OCI-LY3 (cell line): ENCODE measurements at regions not wholly inside any gene's neighbourhood (a gene's known extent, or its start where the extent isn't known, plus 50 kb on each side); places are given as distances from the start of the nearest gene placed in this dataset.

Source experiments
- H2AFZ ChIP-seq: fragments of 200-600, 300-600 bp; shearing (Covaris generic); 2 replicates; pipeline ENCODE4 v1.6.0; 2014; ENCODE audit warnings: antibody characterized with exemption, low read depth, low read length
- H3K27ac ChIP-seq: fragments of 200-600, 300-600 bp; sonication (generic); 2 replicates; pipeline ENCODE4 v1.5.1; 2014; ENCODE audit warnings: mild to moderate bottlenecking, low read length, moderate library complexity, mixed read lengths
- H3K27me3 ChIP-seq: fragments of 200-600, 300-600 bp; sonication (generic); 2 replicates; pipeline ENCODE4 v1.6.1; 2014; ENCODE audit warnings: low read depth, low read length, mixed read lengths
- H3K36me3 ChIP-seq: fragments of 200-600, 300-600 bp; sonication (generic); replicated peaks from 2 replicates; pipeline ENCODE3; 2014; ENCODE audit warnings: low read depth, low read length, mixed read lengths
- H3K4me1 ChIP-seq: fragments of 300-600, 200-600 bp; sonication (generic); 2 replicates; pipeline ENCODE4 v1.6.1; 2014; ENCODE audit warnings: low read length, mixed read lengths
- H3K4me2 ChIP-seq: fragments of 200-600, 300-600 bp; sonication (generic); 2 replicates; pipeline ENCODE4 v1.6.1; 2014; ENCODE audit warnings: low read length, mixed read lengths
- H3K4me3 ChIP-seq: fragments of 300-600, 200-600 bp; sonication (generic); 2 replicates; pipeline ENCODE4 v1.5.1; 2014; ENCODE audit warnings: antibody characterized with exemption, mild to moderate bottlenecking, low read length, moderate library complexity
- H3K79me2 ChIP-seq: fragments of 300-600, 200-600 bp; shearing (Covaris generic); 2 replicates; pipeline ENCODE4 v1.6.1; 2014; ENCODE audit warnings: mild to moderate bottlenecking, low read length, mixed read lengths
- H3K9ac ChIP-seq: fragments of 300-600, 200-600 bp; shearing (Covaris generic); 2 replicates; pipeline ENCODE4 v1.6.0; 2014; ENCODE audit warnings: mild to moderate bottlenecking, low read length, moderate library complexity
- H3K9me3 ChIP-seq: fragments of 200-600, 300-600 bp; shearing (Covaris generic); 2 replicates; pipeline ENCODE4 v1.6.1; 2014; ENCODE audit warnings: low read length, mixed read lengths; ENCODE audit not compliant: insufficient read depth
- H4K20me1 ChIP-seq: fragments of 200-600, 300-600 bp; sonication (generic); 2 replicates; pipeline ENCODE4 v1.6.1; 2016; ENCODE audit warnings: low read length, mixed read lengths; ENCODE audit not compliant: insufficient read depth
- EZH2phosphoT487 ChIP-seq: fragments of 200-600 bp; shearing (Covaris generic); IDR thresholded peaks from 2 replicates; pipeline ENCODE4 v1.6.1; 2018; ENCODE audit warnings: antibody characterized with exemption, mixed run types, low read depth
- TF ChIP-seq, protein P1 (sequence below): fragments of 200-600, 300-600 bp; sonication (generic); IDR thresholded peaks from 2 replicates; pipeline ENCODE4 v1.5.1; 2014; ENCODE audit warnings: antibody characterized with exemption, low read length, low read depth

DNA sequence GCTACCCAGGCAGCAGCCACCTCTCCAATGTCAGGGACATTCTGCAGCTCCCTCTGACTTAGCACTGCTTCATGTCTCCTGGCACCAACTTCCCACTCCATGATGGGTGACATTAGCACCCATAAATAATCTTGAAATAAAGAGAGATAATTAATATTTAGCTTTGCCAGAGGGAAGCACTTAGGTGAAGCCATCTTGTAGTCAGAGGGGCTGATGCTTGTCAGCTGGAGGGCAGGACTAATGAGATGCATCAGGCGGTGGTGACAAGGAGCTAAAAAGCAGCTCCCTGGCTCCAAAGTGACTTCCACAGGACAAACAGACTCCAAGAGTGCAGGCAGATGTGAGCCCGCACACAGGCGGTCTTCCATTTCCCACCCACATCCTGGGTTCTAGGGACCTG, 153.0 kb upstream of the ID2 start:
- Histone ChIP-seq H3K27ac (no peak overlapping the region), H3K9ac (no peak overlapping the region), H3K4me1 (peaks cover 57% of the 10 kb centered on the region), H3K27me3 (no peaks in the 10 kb centered on the region), H3K4me2 (no peak overlapping the region), H3K79me2 (no peaks in the 10 kb centered on the region), H3K4me3 (no peak overlapping the region), H4K20me1 (no peaks in the 10 kb centered on the region), H3K9me3 (peaks cover 11% of the 10 kb centered on the region), H2AFZ (no peak overlapping the region), H3K36me3 (peaks cover 18% of the 10 kb centered on the region)
- no peak for TF ChIP-seq EZH2phosphoT487
- TF ChIP-seq, protein P1, sequence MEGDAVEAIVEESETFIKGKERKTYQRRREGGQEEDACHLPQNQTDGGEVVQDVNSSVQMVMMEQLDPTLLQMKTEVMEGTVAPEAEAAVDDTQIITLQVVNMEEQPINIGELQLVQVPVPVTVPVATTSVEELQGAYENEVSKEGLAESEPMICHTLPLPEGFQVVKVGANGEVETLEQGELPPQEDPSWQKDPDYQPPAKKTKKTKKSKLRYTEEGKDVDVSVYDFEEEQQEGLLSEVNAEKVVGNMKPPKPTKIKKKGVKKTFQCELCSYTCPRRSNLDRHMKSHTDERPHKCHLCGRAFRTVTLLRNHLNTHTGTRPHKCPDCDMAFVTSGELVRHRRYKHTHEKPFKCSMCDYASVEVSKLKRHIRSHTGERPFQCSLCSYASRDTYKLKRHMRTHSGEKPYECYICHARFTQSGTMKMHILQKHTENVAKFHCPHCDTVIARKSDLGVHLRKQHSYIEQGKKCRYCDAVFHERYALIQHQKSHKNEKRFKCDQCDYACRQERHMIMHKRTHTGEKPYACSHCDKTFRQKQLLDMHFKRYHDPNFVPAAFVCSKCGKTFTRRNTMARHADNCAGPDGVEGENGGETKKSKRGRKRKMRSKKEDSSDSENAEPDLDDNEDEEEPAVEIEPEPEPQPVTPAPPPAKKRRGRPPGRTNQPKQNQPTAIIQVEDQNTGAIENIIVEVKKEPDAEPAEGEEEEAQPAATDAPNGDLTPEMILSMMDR, result no peak

- Histone ChIP-seq H3K9me3 (peaks cover 11% of the 10 kb centered on the region), H4K20me1 (no peaks in the 10 kb centered on the region), H3K27ac (no peak overlapping the region), H2AFZ (no peak overlapping the region), H3K36me3 (peaks cover 18% of the 10 kb centered on the region), H3K4me3 (no peak overlapping the region), H3K4me2 (no peak overlapping the region), H3K9ac (no peak overlapping the region), H3K79me2 (no peaks in the 10 kb centered on the region), H3K4me1 (peaks cover 57% of the 10 kb centered on the region), H3K27me3 (no peaks in the 10 kb centered on the region)
- TF ChIP-seq, protein P1, result no peak
- no peak for TF ChIP-seq EZH2phosphoT487
Observed at GRCh38 chr2:8529706-8530277, 152.1 kb upstream of the ID2 start.

GRCh38 chr2:8531481-8531880, 150.4 kb upstream of the ID2 start:
- no peak overlapping the region for H3K4me2 ChIP-seq
- no peak overlapping the region for H3K4me3 ChIP-seq
- H3K27ac ChIP-seq, result no peak overlapping the region
- peaks cover 11% of the 10 kb centered on the region for H3K9me3 ChIP-seq
- peaks cover 25% of the 10 kb centered on the region for H3K36me3 ChIP-seq
- no peaks in the 10 kb centered on the region for H4K20me1 ChIP-seq
- no peak overlapping the region for H3K9ac ChIP-seq
- no peak overlapping the region for H2AFZ ChIP-seq
- H3K4me1 ChIP-seq, result peaks cover 57% of the 10 kb centered on the region
- no peaks in the 10 kb centered on the region for H3K79me2 ChIP-seq
- no peaks in the 10 kb centered on the region for H3K27me3 ChIP-seq
- TF ChIP-seq, protein P1, result no peak
- no peak for TF ChIP-seq EZH2phosphoT487

- Histone ChIP-seq H3K36me3 (peaks cover 25% of the 10 kb centered on the region), H2AFZ (no peak overlapping the region), H3K27me3 (no peaks in the 10 kb centered on the region), H3K9ac (no peak overlapping the region), H3K79me2 (no peaks in the 10 kb centered on the region), H3K9me3 (peaks cover 11% of the 10 kb centered on the region), H3K4me1 (peaks cover 57% of the 10 kb centered on the region), H3K27ac (no peak overlapping the region), H4K20me1 (no peaks in the 10 kb centered on the region), H3K4me2 (no peak overlapping the region), H3K4me3 (no peak overlapping the region)
- TF ChIP-seq EZH2phosphoT487, result no peak
- TF ChIP-seq, protein P1, result no peak
Observed at GRCh38 chr2:8532438-8532837, 149.4 kb upstream of the ID2 start.
